C1 segment of cervical spinal cord (tissue), 14 donors: ENCODE measurements at regions not wholly inside any gene's neighbourhood (a gene's known extent, or its start where the extent isn't known, plus 50 kb on each side); places are given as distances from the start of the nearest gene placed in this dataset.
"Not testable (repeated sequence)": the region's sequence is repeated elsewhere in the genome, so short reads cannot be mapped to it uniquely, and the experiment has no call there.

Source experiments
- DNase-seq, 14 donors: peaks; one replicate each; lab custom pipeline; 2025; lab: John Stamatoyannopoulos, UW

DNA sequence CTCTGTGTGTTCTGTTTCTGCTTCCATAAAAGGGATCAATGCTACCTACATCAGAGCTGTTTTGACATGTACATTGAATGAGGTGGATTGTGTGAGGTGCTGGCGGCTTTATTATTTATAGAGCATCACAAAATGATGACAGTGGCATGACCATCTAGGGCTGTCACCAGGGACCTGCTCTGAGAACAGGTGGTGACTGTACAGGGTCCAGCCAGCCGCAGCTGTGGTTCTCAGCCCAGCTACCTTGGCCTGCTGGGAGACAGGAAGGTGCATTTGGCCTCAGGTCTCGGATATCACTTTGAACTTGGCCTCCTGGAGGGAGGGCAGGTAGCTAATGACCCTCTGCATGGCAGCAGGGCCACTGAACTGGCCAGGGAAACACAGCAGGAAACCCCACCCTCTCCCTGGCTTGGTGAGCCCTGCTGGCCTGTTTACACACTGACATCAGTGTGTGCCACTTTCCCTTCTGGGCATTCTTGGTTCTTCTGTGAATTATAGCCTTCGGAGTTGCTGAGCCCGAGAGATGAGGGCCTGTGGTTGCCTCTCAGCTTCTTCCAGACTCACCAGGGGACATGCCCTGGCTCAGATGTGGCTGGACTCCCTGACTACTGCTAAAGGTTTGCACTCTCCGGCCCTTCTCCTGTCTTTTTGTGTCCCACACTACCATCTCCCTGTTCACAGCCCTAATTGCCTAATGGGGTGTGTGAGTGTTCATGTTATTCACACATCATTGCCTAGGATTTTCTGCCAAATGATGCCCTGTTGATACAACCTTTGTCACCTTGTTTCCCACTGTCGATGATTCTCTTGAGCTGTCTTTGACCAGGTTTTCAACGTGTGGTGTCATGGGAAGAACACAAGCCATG lies 109.2 kb upstream of the RAB12 start:
- peak in 1 of 14 donors; percentile 5 for DNase-seq

DNA sequence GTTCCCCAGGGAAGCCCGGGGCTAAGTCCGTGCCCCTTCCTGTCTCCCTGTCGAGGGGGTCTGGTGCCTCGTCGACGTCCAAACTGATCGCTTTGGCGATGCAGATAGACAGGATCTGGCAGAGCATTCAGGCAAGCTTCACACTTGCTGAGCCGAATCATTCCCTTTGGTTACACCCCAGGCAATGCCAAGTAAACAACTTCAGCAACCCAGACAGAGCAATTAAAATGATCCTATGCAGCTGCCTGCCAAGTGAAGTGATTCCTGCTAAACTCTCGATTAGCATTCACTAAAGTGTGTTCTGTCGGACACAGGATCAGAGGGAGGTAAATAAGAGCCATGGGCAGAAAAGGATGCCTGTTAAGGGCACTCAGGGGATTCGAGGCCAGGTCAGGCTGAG lies 108.2 kb upstream of the RAB12 start:
- no peak for DNase-seq

GRCh38 chr18:8503248-8503647 lies 106.0 kb upstream of the RAB12 start:
- no peak for DNase-seq

GRCh38 chr18:8504424-8504823 lies 104.8 kb upstream of the RAB12 start:
- DNase-seq, result no peak

DNA sequence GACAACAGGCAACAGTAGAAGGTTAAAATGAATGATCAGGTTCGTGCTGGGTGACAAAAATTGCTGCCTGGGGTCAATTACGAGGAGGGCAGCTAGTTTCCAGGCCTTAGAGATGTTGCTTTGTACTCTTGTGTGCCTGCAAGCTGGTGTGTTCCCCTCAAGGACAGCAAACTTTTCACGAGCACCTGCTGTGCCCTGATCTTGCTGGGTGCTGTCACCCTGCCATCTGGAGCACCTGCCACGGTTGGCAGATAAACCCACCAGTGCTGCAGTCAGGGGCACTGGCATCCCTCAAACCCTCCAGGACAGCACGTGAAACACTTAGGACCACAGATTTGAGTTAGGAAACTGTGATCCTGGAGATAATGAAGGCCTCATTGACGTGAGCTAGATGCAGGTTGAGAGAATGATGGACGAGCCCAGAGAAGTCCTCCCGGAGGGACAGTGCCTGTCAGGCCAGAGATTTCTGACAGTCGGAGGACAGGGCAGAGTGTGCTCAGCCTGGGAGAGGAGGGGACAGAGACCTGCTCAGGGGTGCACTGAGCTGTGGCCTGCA lies 104.3 kb upstream of the RAB12 start:
- no peak for DNase-seq

- DNase-seq, result no peak
These were observed 102.8 kb upstream of the RAB12 start for GRCh38 chr18:8506251-8507049.

DNA sequence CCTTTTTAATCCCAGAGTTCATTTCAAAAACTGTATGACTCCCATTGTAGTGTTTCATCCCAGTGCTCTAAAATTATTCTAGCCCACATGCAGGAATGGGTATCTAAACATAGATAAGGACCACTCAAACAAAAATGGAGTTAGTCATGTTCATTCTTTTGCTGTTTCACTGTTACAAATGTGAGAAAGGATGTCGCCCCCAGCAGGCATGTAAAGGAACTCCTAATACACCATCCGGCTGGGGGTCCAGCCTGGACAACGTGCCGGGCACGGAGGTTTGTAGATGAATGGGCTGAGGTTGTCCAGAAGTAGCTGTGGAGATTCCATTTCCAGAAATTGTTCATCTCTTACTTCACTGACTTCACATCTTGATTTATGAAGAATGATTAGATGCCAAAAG lies 101.9 kb upstream of the RAB12 start:
- DNase-seq, result no peak

DNA sequence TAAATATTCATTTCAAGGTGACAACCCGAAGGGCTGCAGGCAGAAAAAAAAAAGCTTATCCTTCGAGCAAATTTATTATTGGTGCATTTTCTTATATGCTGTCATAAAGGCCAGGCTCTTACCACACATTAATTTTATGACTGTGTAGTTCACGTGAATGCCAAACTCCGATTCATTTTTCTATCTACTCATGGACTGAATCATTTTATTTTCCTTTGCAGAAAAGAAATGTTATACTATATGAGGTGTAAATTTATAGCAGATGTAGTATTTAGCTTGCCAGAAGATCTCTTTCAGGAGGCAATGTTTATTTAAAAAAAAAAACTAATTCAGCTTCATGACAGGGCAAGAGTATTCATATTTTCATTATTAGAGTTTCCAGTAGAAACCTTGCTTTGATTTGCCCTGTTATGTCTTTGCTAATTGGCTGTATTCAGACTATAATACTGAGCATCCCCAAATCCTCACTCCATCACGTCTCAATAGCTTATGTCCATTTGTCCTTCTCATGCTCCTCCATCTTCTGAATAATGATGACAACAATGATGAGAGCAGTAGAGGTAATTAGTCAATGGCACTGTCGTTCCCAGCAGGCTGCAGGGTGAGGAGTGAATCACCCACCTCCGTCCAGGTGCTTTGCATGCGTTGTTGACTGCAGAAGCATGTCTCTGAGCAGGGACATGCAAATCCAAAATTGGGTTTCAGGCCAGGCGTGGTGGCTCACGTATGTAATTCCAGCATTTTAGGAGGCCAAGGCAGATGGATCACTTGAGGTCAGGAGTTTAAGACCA lies 101.1 kb upstream of the RAB12 start:
- no peak for DNase-seq

GRCh38 chr18:8513249-8513648 lies 96.0 kb upstream of the RAB12 start:
- DNase-seq, result no peak

GRCh38 chr18:8514409-8514808 lies 94.8 kb upstream of the RAB12 start:
- DNase-seq, result no peak

GRCh38 chr18:8515142-8515865 lies 93.9 kb upstream of the RAB12 start:
- DNase-seq, result peak in 5 of 14 donors; percentile 3 to 25 (median 17)

DNA sequence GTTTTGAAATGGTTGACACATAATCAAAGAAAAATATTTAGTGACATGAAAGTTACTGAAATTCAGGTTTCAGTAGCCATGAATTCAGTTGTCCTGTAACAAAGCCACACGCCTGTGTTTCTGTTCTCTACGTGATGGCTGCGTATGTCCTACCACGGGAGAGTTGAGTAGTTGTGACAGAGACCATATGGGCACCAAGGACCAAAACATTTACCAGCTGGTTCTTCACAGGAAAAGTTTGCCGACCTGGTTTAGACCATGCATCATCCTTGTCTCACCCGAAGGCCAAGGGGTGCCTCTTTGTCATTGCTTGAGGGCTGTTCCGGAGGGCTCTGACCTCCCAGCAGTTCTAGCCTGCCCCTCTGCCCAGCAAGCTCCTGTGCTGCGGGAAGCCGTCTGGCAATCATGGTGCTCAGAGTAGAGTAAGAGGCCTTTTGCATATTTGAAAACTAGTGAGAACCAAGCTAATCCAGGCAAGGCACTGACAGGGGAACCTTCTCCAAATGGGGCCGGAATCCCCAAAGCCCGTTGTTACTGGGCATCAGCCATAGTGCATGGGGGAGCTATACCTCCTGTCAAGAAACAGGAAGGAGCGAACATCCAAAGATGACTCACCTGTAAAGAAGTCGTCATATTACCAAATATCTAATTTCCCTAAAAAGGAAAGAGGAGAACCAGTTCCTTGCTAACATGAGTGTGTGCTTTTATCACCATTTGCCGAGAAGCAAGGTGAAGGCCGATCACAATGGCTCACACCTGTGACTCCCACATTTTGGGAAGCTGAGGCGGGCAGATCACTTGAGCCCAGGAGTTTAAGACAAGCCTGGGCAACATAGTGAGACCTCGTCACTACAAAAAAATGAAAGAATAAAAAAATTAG lies 92.6 kb upstream of the RAB12 start:
- peak in 1 of 14 donors; percentile 60 for DNase-seq

- DNase-seq, result no peak
These were observed 92.0 kb upstream of the RAB12 start for GRCh38 chr18:8517276-8517675.

- DNase-seq, result peak in 1 of 14 donors; percentile 90
These were observed 90.1 kb upstream of the RAB12 start for GRCh38 chr18:8519102-8519501.

GRCh38 chr18:8520266-8520665 lies 89.0 kb upstream of the RAB12 start:
- no peak for DNase-seq

DNA sequence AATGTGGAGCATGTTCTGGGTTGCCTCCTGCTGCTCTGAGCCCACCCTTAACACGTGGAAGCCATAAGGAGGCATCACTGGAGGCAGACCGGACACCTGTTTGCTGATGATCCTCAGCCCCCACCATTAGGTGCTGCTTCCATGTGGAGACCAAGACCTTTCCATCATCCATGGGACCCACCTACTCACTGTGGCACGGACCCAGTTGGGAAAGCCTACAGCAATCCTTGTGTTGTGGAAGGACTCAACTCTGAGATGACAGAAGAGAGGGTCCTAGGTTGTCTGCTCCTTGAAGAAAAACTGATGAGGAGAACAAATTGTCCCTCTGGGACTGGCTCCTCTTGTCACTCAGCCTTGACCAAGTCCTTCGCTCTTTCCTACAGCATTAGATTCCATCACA lies 86.5 kb upstream of the RAB12 start:
- no peak for DNase-seq

- no peak for DNase-seq
These were observed 83.5 kb upstream of the RAB12 start for GRCh38 chr18:8525692-8526091.

DNA sequence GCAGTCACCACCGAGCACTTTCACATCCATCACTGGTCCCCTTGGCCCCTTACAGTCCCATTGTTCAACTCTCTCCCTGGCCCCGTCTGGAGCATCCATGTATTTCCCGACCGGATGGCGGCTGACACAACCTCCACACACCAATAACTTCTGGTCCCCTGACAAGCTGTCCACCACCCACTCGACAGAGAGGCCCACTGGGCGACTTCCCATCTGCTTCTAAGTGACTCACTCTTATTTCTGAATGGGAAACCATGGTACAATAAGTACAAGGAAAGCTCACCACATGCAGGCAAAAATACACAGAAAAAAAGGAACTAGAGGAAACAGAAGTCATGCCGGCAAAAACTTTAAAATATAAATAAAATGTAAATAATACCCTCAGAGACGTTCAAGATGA lies 82.9 kb upstream of the RAB12 start:
- DNase-seq, result peak in 1 of 14 donors; percentile 17

GRCh38 chr18:8529609-8530008 lies 79.6 kb upstream of the RAB12 start:
- no peak for DNase-seq

DNA sequence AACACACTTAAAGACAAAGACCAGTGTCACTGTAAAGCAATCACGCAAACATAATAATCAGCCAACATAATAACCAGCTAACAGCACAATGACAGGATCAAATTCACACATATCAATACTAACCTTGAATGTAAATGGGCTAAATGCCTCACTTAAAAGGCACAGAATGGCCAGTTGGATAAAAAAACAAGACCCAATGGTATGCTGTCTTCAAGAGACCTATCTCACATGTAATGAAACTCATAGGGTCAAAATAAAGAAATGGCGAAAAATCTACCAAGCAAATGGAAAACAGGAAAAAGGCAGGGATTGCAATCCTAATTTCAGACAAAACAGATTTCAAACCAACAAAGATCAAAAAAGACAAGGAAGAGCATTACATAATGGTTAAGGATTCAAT lies 78.2 kb upstream of the RAB12 start:
- not testable (repeated sequence) for DNase-seq
